ENCODE measurements at regions not wholly inside any gene's neighbourhood (a gene's known extent, or its start where the extent isn't known, plus 50 kb on each side); places are given as distances from the start of the nearest gene placed in this dataset.

GRCh38 chr2:133816037-133816436 lies 247.8 kb upstream of the NCKAP5 start:
- TF ChIP-seq CTCF (IDR thresholded peaks at IDR 0.05; ENCODE audit: low read depth, low read length) (no peak), POLR2A (IDR thresholded peaks at IDR 0.05; ENCODE audit: extremely low read depth, insufficient read length) (no peak), MAX (IDR thresholded peaks at IDR 0.05; ENCODE audit: low read depth, low read length) (no peak), MYC (IDR thresholded peaks at IDR 0.05; ENCODE audit: low read depth, low read length) (no peak)

Measured in NB4 (cell line).